Endodermal cell (in vitro differentiated cells): ENCODE measurements at regions not wholly inside any gene's neighbourhood (a gene's known extent, or its start where the extent isn't known, plus 50 kb on each side); places are given as distances from the start of the nearest gene placed in this dataset.

Source experiments
- DNase-seq: peaks from one replicate; pipeline ENCODE4 v3.0.0-alpha.2; 2017
- H3K27ac ChIP-seq: 2 replicates; pipeline ENCODE4 v1.5.1; 2013; ENCODE audit warnings: mild to moderate bottlenecking, low read depth, low read length, moderate library complexity
- H3K27me3 ChIP-seq: 2 replicates; pipeline ENCODE4 v1.6.1; 2013; ENCODE audit warnings: mild to moderate bottlenecking, low read length, moderate library complexity; ENCODE audit not compliant: insufficient read depth, control insufficient read depth, poor library complexity, severe bottlenecking
- H3K36me3 ChIP-seq: 2 replicates; pipeline ENCODE4 v1.7.0; 2013; ENCODE audit warnings: mild to moderate bottlenecking, low read length, moderate library complexity; ENCODE audit not compliant: control insufficient read depth, insufficient read depth
- H3K4me1 ChIP-seq: one replicate; pipeline ENCODE4 v1.7.0; 2013; ENCODE audit warnings: low read length; ENCODE audit not compliant: control insufficient read depth, insufficient read depth
- H3K4me3 ChIP-seq: 2 replicates; pipeline ENCODE4 v1.5.1; 2013; ENCODE audit warnings: mild to moderate bottlenecking, low read length, moderate library complexity
- H3K9ac ChIP-seq: 2 replicates; pipeline ENCODE4 v1.6.1; 2013; ENCODE audit warnings: mild to moderate bottlenecking, low read length, moderate library complexity; ENCODE audit not compliant: poor library complexity, severe bottlenecking; ENCODE audit errors: extremely low read depth
- H3K9me3 ChIP-seq: 2 replicates; pipeline ENCODE4 v1.6.1; 2013; ENCODE audit warnings: mild to moderate bottlenecking, low read length, moderate library complexity; ENCODE audit not compliant: control insufficient read depth
- H3K27ac Mint-ChIP-seq: 2 replicates; pipeline ENCODE4 v1.8.0; 2020; ENCODE audit warnings: mixed read lengths
- H3K27me3 Mint-ChIP-seq: 2 replicates; pipeline ENCODE4 v1.8.0; 2021; ENCODE audit warnings: mild to moderate bottlenecking, mixed read lengths; ENCODE audit not compliant: insufficient read depth
- H3K36me3 Mint-ChIP-seq: 2 replicates; pipeline ENCODE4 v1.8.0; 2020; ENCODE audit warnings: low read depth, mixed read lengths
- H3K4me1 Mint-ChIP-seq: 2 replicates; pipeline ENCODE4 v1.8.0; 2020; ENCODE audit warnings: mixed read lengths
- H3K4me3 Mint-ChIP-seq: 2 replicates; pipeline ENCODE4 v1.8.0; 2020; ENCODE audit warnings: mild to moderate bottlenecking, moderate library complexity, mixed read lengths
- H3K9me3 Mint-ChIP-seq: 2 replicates; pipeline ENCODE4 v1.8.0; 2020; ENCODE audit warnings: mild to moderate bottlenecking, mixed read lengths
- WGBS, 2 experiments: methylation state at CpG; one replicate each; pipeline versions ENCODE4 v1.1.5 to v1.1.7; 2013; ENCODE audit warnings: missing lambda C conversion rate in 2 of 2, mixed read lengths in 1 of 2; ENCODE audit not compliant: insufficient coverage in 1 of 2, insufficient read length in 1 of 2; 5-methylcytosine and 5-hydroxymethylcytosine counted together
- TF ChIP-seq, protein P1 (sequence below): fragments of 200-600 bp; sonication (generic); conservative IDR thresholded peaks from 2 replicates; pipeline ENCODE4 v1.5.0; 2021; ENCODE audit warnings: antibody characterized with exemption, mild to moderate bottlenecking

DNA sequence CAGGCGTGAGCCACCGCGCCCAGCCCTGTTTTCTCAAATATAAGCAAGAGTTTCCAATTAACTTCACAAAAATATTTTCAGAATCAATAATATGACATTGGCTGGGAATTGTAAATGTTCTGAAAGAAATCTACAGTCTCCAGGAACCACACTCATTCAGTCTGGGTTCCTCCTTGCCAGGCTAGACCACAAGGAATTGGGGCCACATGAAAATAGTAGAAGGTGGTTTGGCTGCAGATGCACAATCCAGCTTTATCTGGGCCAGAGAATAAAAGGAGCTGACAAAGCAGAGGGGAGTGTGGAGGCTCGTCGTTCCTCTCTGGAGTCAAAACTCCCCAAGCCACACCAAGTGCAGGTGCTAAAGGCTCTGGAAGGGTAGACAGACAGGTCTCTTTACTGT lies 92.0 kb upstream of the OSMR start:
- Mint-ChIP-seq H3K27ac (no peak overlapping the region), H3K9me3 (no peaks in the 10 kb centered on the region), H3K4me3 (no peak overlapping the region), H3K4me1 (no peaks in the 10 kb centered on the region), H3K36me3 (no peaks in the 10 kb centered on the region), H3K27me3 (peaks cover 6% of the 10 kb centered on the region)
- H3K9ac ChIP-seq: no peak overlapping the region
- TF ChIP-seq, protein P1, sequence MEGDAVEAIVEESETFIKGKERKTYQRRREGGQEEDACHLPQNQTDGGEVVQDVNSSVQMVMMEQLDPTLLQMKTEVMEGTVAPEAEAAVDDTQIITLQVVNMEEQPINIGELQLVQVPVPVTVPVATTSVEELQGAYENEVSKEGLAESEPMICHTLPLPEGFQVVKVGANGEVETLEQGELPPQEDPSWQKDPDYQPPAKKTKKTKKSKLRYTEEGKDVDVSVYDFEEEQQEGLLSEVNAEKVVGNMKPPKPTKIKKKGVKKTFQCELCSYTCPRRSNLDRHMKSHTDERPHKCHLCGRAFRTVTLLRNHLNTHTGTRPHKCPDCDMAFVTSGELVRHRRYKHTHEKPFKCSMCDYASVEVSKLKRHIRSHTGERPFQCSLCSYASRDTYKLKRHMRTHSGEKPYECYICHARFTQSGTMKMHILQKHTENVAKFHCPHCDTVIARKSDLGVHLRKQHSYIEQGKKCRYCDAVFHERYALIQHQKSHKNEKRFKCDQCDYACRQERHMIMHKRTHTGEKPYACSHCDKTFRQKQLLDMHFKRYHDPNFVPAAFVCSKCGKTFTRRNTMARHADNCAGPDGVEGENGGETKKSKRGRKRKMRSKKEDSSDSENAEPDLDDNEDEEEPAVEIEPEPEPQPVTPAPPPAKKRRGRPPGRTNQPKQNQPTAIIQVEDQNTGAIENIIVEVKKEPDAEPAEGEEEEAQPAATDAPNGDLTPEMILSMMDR: no peak
- no peaks in the 10 kb centered on the region for H3K4me1 ChIP-seq
- 77 to 100% methylated on average over 2 to 5 of the region's 5 CpGs for WGBS, 2 experiments
- H3K36me3 ChIP-seq: no peaks in the 10 kb centered on the region
- no peak overlapping the region for H3K27ac ChIP-seq
- no peaks in the 10 kb centered on the region for H3K9me3 ChIP-seq
- no peak for DNase-seq
- no peaks in the 10 kb centered on the region for H3K27me3 ChIP-seq
- H3K4me3 ChIP-seq: no peak overlapping the region

DNA sequence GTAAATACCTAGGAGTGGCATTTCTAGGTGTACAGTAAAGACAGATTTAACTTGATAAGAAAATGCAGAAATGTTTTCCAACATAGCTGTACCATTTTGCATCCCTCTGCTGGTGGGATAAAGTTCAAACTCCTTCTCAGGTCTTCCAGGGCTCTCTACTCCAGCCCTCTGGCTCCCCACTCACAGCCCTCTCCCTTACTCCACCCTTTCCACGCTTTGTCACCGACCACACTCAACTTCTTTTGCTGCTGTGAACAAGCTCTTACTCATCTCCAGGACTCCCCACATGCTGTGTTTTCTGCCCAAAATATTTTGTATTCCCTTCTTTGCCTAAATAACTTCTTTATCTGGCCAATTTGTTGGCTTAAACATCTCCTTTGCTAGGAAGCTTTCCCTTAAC lies 90.6 kb upstream of the OSMR start:
- no peaks in the 10 kb centered on the region for H3K36me3 ChIP-seq
- no peak overlapping the region for H3K27ac Mint-ChIP-seq
- no peaks in the 10 kb centered on the region for H3K9me3 Mint-ChIP-seq
- DNase-seq: no peak
- H3K27ac ChIP-seq: no peak overlapping the region
- H3K4me1 Mint-ChIP-seq: no peaks in the 10 kb centered on the region
- no peaks in the 10 kb centered on the region for H3K4me1 ChIP-seq
- no peaks in the 10 kb centered on the region for H3K9me3 ChIP-seq
- 88 to 91% methylated on average over 2 of the region's 2 CpGs for WGBS, 2 experiments
- no peak overlapping the region for H3K4me3 ChIP-seq
- no peaks in the 10 kb centered on the region for H3K36me3 Mint-ChIP-seq
- peaks cover 2% of the 10 kb centered on the region for H3K27me3 ChIP-seq
- TF ChIP-seq, protein P1: peak; percentile 47
- H3K4me3 Mint-ChIP-seq: no peak overlapping the region
- peaks cover 6% of the 10 kb centered on the region for H3K27me3 Mint-ChIP-seq
- no peak overlapping the region for H3K9ac ChIP-seq

GRCh38 chr5:38756068-38756467 lies 89.7 kb upstream of the OSMR start:
- no peaks in the 10 kb centered on the region for H3K36me3 ChIP-seq
- peaks cover 6% of the 10 kb centered on the region for H3K27me3 ChIP-seq
- Mint-ChIP-seq H3K4me3 (no peak overlapping the region), H3K27ac (no peak overlapping the region), H3K9me3 (no peaks in the 10 kb centered on the region), H3K36me3 (no peaks in the 10 kb centered on the region), H3K27me3 (peaks cover 11% of the 10 kb centered on the region), H3K4me1 (no peaks in the 10 kb centered on the region)
- 50 to 76% methylated on average over 2 to 3 of the region's 3 CpGs for WGBS, 2 experiments
- H3K4me1 ChIP-seq: no peaks in the 10 kb centered on the region
- no peak for DNase-seq
- H3K4me3 ChIP-seq: no peak overlapping the region
- no peaks in the 10 kb centered on the region for H3K9me3 ChIP-seq
- no peak overlapping the region for H3K9ac ChIP-seq
- TF ChIP-seq, protein P1: no peak
- no peak overlapping the region for H3K27ac ChIP-seq
